ENCODE measurements at regions not wholly inside any gene's neighbourhood (a gene's known extent, or its start where the extent isn't known, plus 50 kb on each side); places are given as distances from the start of the nearest gene placed in this dataset.
"Not testable (repeated sequence)": the region's sequence is repeated elsewhere in the genome, so short reads cannot be mapped to it uniquely, and the experiment has no call there.

DNA sequence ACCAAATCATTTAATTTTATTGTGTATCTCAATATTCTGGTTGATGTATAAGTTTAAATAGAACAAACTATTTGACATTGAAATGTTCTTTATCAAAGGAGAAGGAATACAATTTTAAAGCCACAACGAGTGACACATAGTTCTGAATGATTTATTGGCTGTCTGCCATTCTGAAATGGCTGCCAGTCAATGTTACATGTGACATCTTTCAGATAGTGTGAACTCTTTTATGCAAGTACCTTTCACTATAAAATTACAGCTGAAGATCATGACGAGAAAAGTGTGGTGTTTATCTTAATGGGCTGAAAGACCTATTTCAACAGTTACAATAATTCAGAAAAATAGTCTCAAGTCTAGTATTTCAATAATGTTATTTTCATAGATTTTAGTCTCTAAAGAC is 268.6 kb upstream of the ZNF322 start:
- H3K4me1 Mint-ChIP-seq; H3K4me3 Mint-ChIP-seq; H3K9me3 ChIP-seq (replicated peaks in 1 of 2; ENCODE audit: control insufficient read depth in 1 of 2, insufficient read depth in 1 of 2, low read length in 2 of 2); H3K27me3 ChIP-seq (ENCODE audit: control insufficient read depth in 2 of 2, insufficient read depth in 2 of 2, low read length in 2 of 2); H3K4me1 ChIP-seq (ENCODE audit: control insufficient read depth in 1 of 2, insufficient read depth in 2 of 2, low read length in 2 of 2); H3K27ac ChIP-seq (ENCODE audit: low read depth in 1 of 2, low read length in 2 of 2); H3K36me3 ChIP-seq (replicated peaks in 1 of 2; ENCODE audit: control insufficient read depth in 1 of 2, insufficient read depth in 2 of 2, low read length in 2 of 2); H3K79me2 ChIP-seq (ENCODE audit: insufficient read depth, low read length); H3K9ac ChIP-seq (ENCODE audit: insufficient read depth, low read length, poor library complexity, severe bottlenecking); H3K9me3 Mint-ChIP-seq; H4K20me1 ChIP-seq (ENCODE audit: insufficient read depth, low read length); H3K36me3 Mint-ChIP-seq; H2AFZ ChIP-seq (ENCODE audit: insufficient read depth, low read depth, low read length, poor library complexity, severe bottlenecking); intact Hi-C loops (cut with micrococcal nuclease); H3K27me3 Mint-ChIP-seq (ENCODE audit: low read depth in 3 of 3); H3K27ac Mint-ChIP-seq; H3K4me2 ChIP-seq (replicated peaks; ENCODE audit: extremely low read depth, low read length, poor library complexity, severe bottlenecking); H3K4me3 ChIP-seq (replicated peaks in 1 of 3; ENCODE audit: low read depth in 2 of 3, low read length in 3 of 3); DNase-seq: not testable (repeated sequence)
- no CpG with 5 or more reads among the region's 2 CpGs for WGBS (ENCODE audit: insufficient coverage)

DNA sequence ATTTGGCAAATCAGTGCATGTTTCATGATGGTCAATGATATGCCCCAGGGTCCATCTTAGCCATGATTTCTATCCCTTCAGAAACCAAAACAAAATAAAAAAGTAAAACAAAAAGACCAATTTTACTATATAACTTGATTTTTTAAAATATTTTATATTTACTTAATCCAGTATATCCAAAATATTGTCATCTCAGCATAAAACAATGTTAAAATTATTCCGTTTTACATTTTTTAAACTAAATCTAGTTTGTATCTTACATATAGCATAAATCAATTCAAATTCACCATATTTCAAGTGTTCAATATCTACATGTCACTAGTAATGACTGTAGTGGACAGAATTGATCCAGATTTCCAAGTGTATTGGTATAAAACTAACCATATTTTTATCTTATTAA is 277.7 kb upstream of the ZNF322 start:
- H3K27ac ChIP-seq (ENCODE audit: low read depth in 1 of 2, low read length in 2 of 2); H3K36me3 ChIP-seq (replicated peaks in 1 of 2; ENCODE audit: control insufficient read depth in 1 of 2, insufficient read depth in 2 of 2, low read length in 2 of 2); H3K4me2 ChIP-seq (replicated peaks; ENCODE audit: extremely low read depth, low read length, poor library complexity, severe bottlenecking); H3K27me3 Mint-ChIP-seq (ENCODE audit: low read depth in 3 of 3); H4K20me1 ChIP-seq (ENCODE audit: insufficient read depth, low read length); DNase-seq; H3K27me3 ChIP-seq (ENCODE audit: control insufficient read depth in 2 of 2, insufficient read depth in 2 of 2, low read length in 2 of 2); H3K9me3 Mint-ChIP-seq; H3K4me1 Mint-ChIP-seq; H3K4me3 ChIP-seq (replicated peaks in 1 of 3; ENCODE audit: low read depth in 2 of 3, low read length in 3 of 3); H3K4me3 Mint-ChIP-seq; H3K9ac ChIP-seq (ENCODE audit: insufficient read depth, low read length, poor library complexity, severe bottlenecking); H3K36me3 Mint-ChIP-seq; H3K27ac Mint-ChIP-seq; H2AFZ ChIP-seq (ENCODE audit: insufficient read depth, low read depth, low read length, poor library complexity, severe bottlenecking); intact Hi-C loops (cut with micrococcal nuclease); H3K9me3 ChIP-seq (replicated peaks in 1 of 2; ENCODE audit: control insufficient read depth in 1 of 2, insufficient read depth in 1 of 2, low read length in 2 of 2); H3K79me2 ChIP-seq (ENCODE audit: insufficient read depth, low read length); H3K4me1 ChIP-seq (ENCODE audit: control insufficient read depth in 1 of 2, insufficient read depth in 2 of 2, low read length in 2 of 2): not testable (repeated sequence)
- no CpG with 5 or more reads among the region's 1 CpG for WGBS (ENCODE audit: insufficient coverage)

DNA sequence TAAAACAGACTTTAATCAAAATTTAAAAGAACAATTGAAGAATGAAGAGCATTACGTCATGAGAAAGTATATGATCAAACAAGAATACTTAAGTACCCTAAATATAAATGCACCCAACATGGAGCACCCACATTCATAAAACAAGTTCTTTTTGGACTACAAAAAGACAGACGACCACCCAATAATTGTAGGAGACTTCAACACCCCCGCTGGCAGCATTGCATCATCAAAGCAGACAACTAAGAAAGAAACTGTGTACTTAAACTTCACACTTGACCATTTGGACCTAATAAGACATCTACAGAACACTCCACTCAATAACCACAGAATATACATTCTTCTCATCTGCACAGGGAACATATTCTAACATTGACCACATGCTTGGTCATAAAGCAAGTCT is 291.7 kb upstream of the ZNF322 start:
- H3K27ac ChIP-seq (ENCODE audit: low read depth in 1 of 2, low read length in 2 of 2); H3K36me3 Mint-ChIP-seq; H3K4me2 ChIP-seq (replicated peaks; ENCODE audit: extremely low read depth, low read length, poor library complexity, severe bottlenecking); H3K9ac ChIP-seq (ENCODE audit: insufficient read depth, low read length, poor library complexity, severe bottlenecking); H4K20me1 ChIP-seq (ENCODE audit: insufficient read depth, low read length); H3K4me1 ChIP-seq (ENCODE audit: control insufficient read depth in 1 of 2, insufficient read depth in 2 of 2, low read length in 2 of 2); H3K79me2 ChIP-seq (ENCODE audit: insufficient read depth, low read length); DNase-seq; H3K27me3 ChIP-seq (ENCODE audit: control insufficient read depth in 2 of 2, insufficient read depth in 2 of 2, low read length in 2 of 2); H3K4me3 ChIP-seq (replicated peaks in 1 of 3; ENCODE audit: low read depth in 2 of 3, low read length in 3 of 3); H2AFZ ChIP-seq (ENCODE audit: insufficient read depth, low read depth, low read length, poor library complexity, severe bottlenecking); H3K4me3 Mint-ChIP-seq; H3K27ac Mint-ChIP-seq; H3K9me3 ChIP-seq (replicated peaks in 1 of 2; ENCODE audit: control insufficient read depth in 1 of 2, insufficient read depth in 1 of 2, low read length in 2 of 2); H3K4me1 Mint-ChIP-seq; H3K27me3 Mint-ChIP-seq (ENCODE audit: low read depth in 3 of 3); H3K36me3 ChIP-seq (replicated peaks in 1 of 2; ENCODE audit: control insufficient read depth in 1 of 2, insufficient read depth in 2 of 2, low read length in 2 of 2); intact Hi-C loops (cut with micrococcal nuclease): not testable (repeated sequence)
- 67% methylated on average over 1 of the region's 3 CpGs for WGBS (ENCODE audit: insufficient coverage)
- H3K9me3 Mint-ChIP-seq, result peaks cover 2 to 16% (median 5%) of the 10 kb centered on the region in 7 donors

DNA sequence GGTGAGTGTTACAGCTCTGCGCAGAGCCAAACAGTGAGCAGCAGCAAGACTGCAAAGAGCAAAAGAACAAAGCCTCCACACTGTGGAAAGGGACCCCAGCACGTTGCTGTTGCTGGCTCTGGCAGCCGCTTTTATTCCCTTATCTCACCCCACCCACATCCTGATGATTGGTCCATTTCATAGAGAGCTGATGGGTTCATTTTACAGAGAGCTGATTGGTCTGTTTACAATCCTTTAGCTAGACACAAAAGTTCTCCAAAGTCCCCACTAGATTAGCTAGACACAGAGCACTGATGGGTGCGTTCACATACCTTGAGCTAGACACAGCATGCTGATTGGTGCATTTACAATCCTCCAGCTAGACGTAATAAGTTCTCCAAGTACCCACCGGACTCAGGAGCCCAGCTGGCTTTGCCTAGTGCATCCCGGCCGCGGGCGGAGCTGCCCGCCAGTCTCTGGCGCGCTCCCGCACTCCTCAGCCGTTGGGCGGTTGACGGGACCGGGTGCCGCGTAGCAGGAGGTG is 291.4 kb upstream of the PRSS16 start:
- H3K4me3 Mint-ChIP-seq, result peak overlapping the region; percentile 71 to 83
- intact Hi-C loops (cut with micrococcal nuclease); H3K27ac ChIP-seq (ENCODE audit: low read depth in 1 of 2, low read length in 2 of 2); H3K79me2 ChIP-seq (ENCODE audit: insufficient read depth, low read length); H4K20me1 ChIP-seq (ENCODE audit: insufficient read depth, low read length); H3K9me3 ChIP-seq (replicated peaks in 1 of 2; ENCODE audit: control insufficient read depth in 1 of 2, insufficient read depth in 1 of 2, low read length in 2 of 2); H3K27me3 Mint-ChIP-seq (ENCODE audit: low read depth in 3 of 3); H3K36me3 ChIP-seq (replicated peaks in 1 of 2; ENCODE audit: control insufficient read depth in 1 of 2, insufficient read depth in 2 of 2, low read length in 2 of 2); H3K4me1 Mint-ChIP-seq; H3K4me2 ChIP-seq (replicated peaks; ENCODE audit: extremely low read depth, low read length, poor library complexity, severe bottlenecking); H3K4me1 ChIP-seq (ENCODE audit: control insufficient read depth in 1 of 2, insufficient read depth in 2 of 2, low read length in 2 of 2); H3K9ac ChIP-seq (ENCODE audit: insufficient read depth, low read length, poor library complexity, severe bottlenecking); H3K36me3 Mint-ChIP-seq; H3K27me3 ChIP-seq (ENCODE audit: control insufficient read depth in 2 of 2, insufficient read depth in 2 of 2, low read length in 2 of 2): not testable (repeated sequence)
- no CpG with 5 or more reads among the region's 20 CpGs for WGBS (ENCODE audit: insufficient coverage)
- DNase-seq, result peak; percentile 0 to 2 (median 1)
- H3K27ac Mint-ChIP-seq, result peak overlapping the region in 1 of 7 donors; percentile 18
- Histone ChIP-seq H3K4me3 (replicated peaks in 1 of 3; ENCODE audit: low read depth in 2 of 3, low read length in 3 of 3) (peak overlapping the region; percentile 24 to 62 (median 61)), H2AFZ (ENCODE audit: insufficient read depth, low read depth, low read length, poor library complexity, severe bottlenecking) (peak overlapping the region; percentile 56)
- H3K9me3 Mint-ChIP-seq, result peaks cover 2 to 13% (median 5%) of the 10 kb centered on the region in 7 donors
